Inflammatory macrophage treated with lipopolysaccharide for 1 hour (primary cell): ENCODE measurements at regions not wholly inside any gene's neighbourhood (a gene's known extent, or its start where the extent isn't known, plus 50 kb on each side); places are given as distances from the start of the nearest gene placed in this dataset.
"Not testable (repeated sequence)": the region's sequence is repeated elsewhere in the genome, so short reads cannot be mapped to it uniquely, and the experiment has no call there.

Experiments used
- DNase-seq, 2 donors: peaks; one replicate each; pipeline ENCODE4 v3.0.0-alpha.2; 2020 to 2022

GRCh38 chr10:23975431-23975830, 233.5 kb upstream of the KIAA1217 start:
- DNase-seq = no peak

- no peak for DNase-seq
Observed at GRCh38 chr10:23976275-23976674, 232.7 kb upstream of the KIAA1217 start.

- DNase-seq = no peak
Observed at GRCh38 chr10:23978317-23978716, 230.6 kb upstream of the KIAA1217 start.

GRCh38 chr10:23980094-23980493, 228.8 kb upstream of the KIAA1217 start:
- no peak for DNase-seq

GRCh38 chr10:23981520-23982309, 227.2 kb upstream of the KIAA1217 start:
- no peak for DNase-seq

GRCh38 chr10:23984405-23984804, 224.5 kb upstream of the KIAA1217 start:
- not testable (repeated sequence) for DNase-seq

GRCh38 chr10:23988006-23988405, 220.9 kb upstream of the KIAA1217 start:
- DNase-seq = no peak

- peak; percentile 1 to 27 for DNase-seq
Observed at GRCh38 chr10:23994459-23995046, 214.4 kb upstream of the KIAA1217 start.

GRCh38 chr10:23999445-23999844, 209.5 kb upstream of the KIAA1217 start:
- DNase-seq = no peak

GRCh38 chr10:24000271-24000813, 208.6 kb upstream of the KIAA1217 start:
- no peak for DNase-seq

- no peak for DNase-seq
Observed at GRCh38 chr10:24006741-24007140, 202.2 kb upstream of the KIAA1217 start.

- DNase-seq = no peak
Observed at GRCh38 chr10:24007359-24007758, 201.6 kb upstream of the KIAA1217 start.

GRCh38 chr10:24008164-24009091, 200.5 kb upstream of the KIAA1217 start:
- no peak for DNase-seq

GRCh38 chr10:24009115-24009514, 199.8 kb upstream of the KIAA1217 start:
- DNase-seq = no peak

GRCh38 chr10:24009736-24010135, 199.2 kb upstream of the KIAA1217 start:
- DNase-seq = no peak

- no peak for DNase-seq
Observed at GRCh38 chr10:24010436-24010970, 198.4 kb upstream of the KIAA1217 start.

GRCh38 chr10:24012249-24012803, 196.6 kb upstream of the KIAA1217 start:
- DNase-seq = no peak

- no peak for DNase-seq
Observed at GRCh38 chr10:24027107-24027506, 181.8 kb upstream of the KIAA1217 start.

GRCh38 chr10:24034571-24034970, 174.4 kb upstream of the KIAA1217 start:
- no peak for DNase-seq

- DNase-seq = no peak
Observed at GRCh38 chr10:24035761-24036160, 173.2 kb upstream of the KIAA1217 start.

- no peak for DNase-seq
Observed at GRCh38 chr10:24039315-24039714, 169.6 kb upstream of the KIAA1217 start.

- DNase-seq = no peak
Observed at GRCh38 chr10:24039897-24040296, 169.0 kb upstream of the KIAA1217 start.

- no peak for DNase-seq
Observed at GRCh38 chr10:24041034-24041433, 167.9 kb upstream of the KIAA1217 start.
